ENCODE measurements at regions not wholly inside any gene's neighbourhood (a gene's known extent, or its start where the extent isn't known, plus 50 kb on each side); places are given as distances from the start of the nearest gene placed in this dataset.

- TF ChIP-seq CTCF (IDR thresholded peaks at IDR 0.05) (no peak), POLR2A (IDR thresholded peaks at IDR 0.05) (no peak)
Observed at GRCh38 chr2:12538138-12538694, 178.5 kb upstream of the TRIB2 start.
